HepG2 (cell line): ENCODE measurements at regions not wholly inside any gene's neighbourhood (a gene's known extent, or its start where the extent isn't known, plus 50 kb on each side); places are given as distances from the start of the nearest gene placed in this dataset.

Experiments
- ATAD3A ChIP-seq: sonication (generic); formaldehyde crosslinking; IDR thresholded peaks from 2 replicates; pipeline ENCODE4 v1.4.0; 2020; ENCODE audit warnings: missing genetic modification reagents
- CCDC6 ChIP-seq: sonication (generic); formaldehyde crosslinking; IDR thresholded peaks from 2 replicates; pipeline ENCODE4 v1.8.1; 2022; ENCODE audit warnings: mild to moderate bottlenecking, missing genetic modification reagents, moderate library complexity
- FLYWCH1 ChIP-seq: sonication (generic); formaldehyde crosslinking; IDR thresholded peaks from 2 replicates; pipeline ENCODE4 v1.8.1; 2023; ENCODE audit warnings: mild to moderate bottlenecking, missing genetic modification reagents
- HNF4G ChIP-seq, 2 experiments: sonication (generic) in 1 of 2; formaldehyde crosslinking in 1 of 2; IDR thresholded peaks; 2 replicates each; pipeline versions ENCODE4 v1.4.0 to v1.6.1; 2011 to 2020; ENCODE audit warnings: borderline replicate concordance in 2 of 2, low read depth in 2 of 2, mild to moderate bottlenecking in 2 of 2, low read length in 1 of 2, missing genetic modification reagents in 1 of 2, moderate library complexity in 1 of 2
- HOXA3 ChIP-seq: sonication (generic); formaldehyde crosslinking; IDR thresholded peaks from 2 replicates; pipeline ENCODE4 v1.5.0; 2020; ENCODE audit warnings: missing genetic modification reagents
- MTA3 ChIP-seq: sonication (generic); formaldehyde crosslinking; IDR thresholded peaks from 2 replicates; pipeline ENCODE4 v1.4.0; 2020; ENCODE audit warnings: missing genetic modification reagents
- NCOR1 ChIP-seq: fragments of 200-600 bp; sonication (generic); IDR thresholded peaks from 2 replicates; pipeline ENCODE4 v1.7.0; 2017; ENCODE audit warnings: antibody characterized with exemption, low read length, borderline replicate concordance
- PHF8 ChIP-seq: sonication (generic); formaldehyde crosslinking; IDR thresholded peaks from 2 replicates; pipeline ENCODE4 v1.5.0; 2020; ENCODE audit warnings: missing genetic modification reagents
- RARG ChIP-seq: sonication (generic); formaldehyde crosslinking; IDR thresholded peaks from 2 replicates; pipeline ENCODE4 v1.4.0; 2020; ENCODE audit warnings: low read depth, mild to moderate bottlenecking, missing genetic modification reagents
- THAP11 ChIP-seq: IDR thresholded peaks from 2 replicates; pipeline ENCODE4 v1.6.1; 2016; ENCODE audit warnings: missing biosample characterization, missing genetic modification reagents
- ZFAT ChIP-seq: sonication (generic); formaldehyde crosslinking; conservative IDR thresholded peaks from 2 replicates; pipeline ENCODE4 v1.8.1; 2023; ENCODE audit warnings: missing genetic modification reagents, inconsistent platforms
- ZFP82 ChIP-seq: sonication (generic); formaldehyde crosslinking; IDR thresholded peaks from 2 replicates; pipeline ENCODE4 v1.5.1; 2020; ENCODE audit warnings: mild to moderate bottlenecking, missing genetic modification reagents, borderline replicate concordance
- ZMAT3 ChIP-seq: sonication (generic); formaldehyde crosslinking; conservative IDR thresholded peaks from 2 replicates; pipeline ENCODE4 v1.7.0; 2021; ENCODE audit warnings: missing genetic modification reagents
- ZMYM3 ChIP-seq: sonication (generic); formaldehyde crosslinking; IDR thresholded peaks from 2 replicates; pipeline ENCODE4 v1.5.1; 2020; ENCODE audit warnings: mild to moderate bottlenecking, missing genetic modification reagents
- ZNF331 ChIP-seq: sonication (generic); formaldehyde crosslinking; IDR thresholded peaks from 2 replicates; pipeline ENCODE4 v1.4.0; 2020; ENCODE audit warnings: missing genetic modification reagents
- ZNF432 ChIP-seq: sonication (generic); formaldehyde crosslinking; IDR thresholded peaks from 2 replicates; pipeline ENCODE4 v1.5.0; 2020; ENCODE audit warnings: missing genetic modification reagents, mild to moderate bottlenecking, borderline replicate concordance
- ZNF501 ChIP-seq: sonication (generic); formaldehyde crosslinking; IDR thresholded peaks from 2 replicates; pipeline ENCODE4 v1.5.1; 2020; ENCODE audit warnings: mild to moderate bottlenecking, moderate library complexity, missing genetic modification reagents
- ZNF572 ChIP-seq: sonication (generic); formaldehyde crosslinking; IDR thresholded peaks from 2 replicates; pipeline ENCODE4 v1.5.1; 2020; ENCODE audit warnings: mild to moderate bottlenecking, missing genetic modification reagents
- ZNF781 ChIP-seq: sonication (generic); formaldehyde crosslinking; IDR thresholded peaks from 2 replicates; pipeline ENCODE4 v1.5.1; 2020; ENCODE audit warnings: borderline replicate concordance, mild to moderate bottlenecking, missing genetic modification reagents; ENCODE audit errors: not compliant biosample characterization
- TF ChIP-seq, protein P1 (sequence below): sonication (generic); formaldehyde crosslinking; IDR thresholded peaks from 2 replicates; pipeline ENCODE4 v1.5.0; 2020; ENCODE audit warnings: mild to moderate bottlenecking, missing genetic modification reagents
- TF ChIP-seq, protein P2 (sequence below): sonication (generic); formaldehyde crosslinking; IDR thresholded peaks from 2 replicates; pipeline ENCODE4 v1.4.0; 2020; ENCODE audit warnings: missing genetic modification reagents
- TF ChIP-seq, protein P3 (sequence below): sonication (generic); formaldehyde crosslinking; IDR thresholded peaks from 2 replicates; pipeline ENCODE4 v1.5.1; 2020; ENCODE audit warnings: mild to moderate bottlenecking, missing genetic modification reagents, moderate library complexity

DNA sequence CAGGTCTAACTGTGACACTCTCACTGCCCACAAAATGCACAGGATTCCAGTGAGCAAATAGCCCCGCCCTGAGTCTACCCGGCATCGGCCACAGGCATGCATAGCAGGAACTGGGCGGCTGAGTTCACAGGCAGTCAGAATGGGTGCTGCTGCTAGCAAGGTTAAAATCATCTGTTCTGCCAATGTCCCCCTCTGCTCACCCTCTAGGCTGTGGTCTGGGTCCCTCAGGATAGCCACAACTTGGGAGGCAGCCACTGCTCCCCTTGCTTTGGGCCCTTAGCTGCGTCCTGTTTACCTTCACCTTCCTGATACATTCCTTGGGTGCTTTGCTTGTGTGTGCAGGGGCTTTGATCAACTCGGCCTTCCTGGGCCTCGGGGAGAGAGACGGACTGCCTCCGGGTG, 232.9 kb upstream of the RGMA start (continued):
- 0 out of 2 replicates have a peak, but pooled peaks have one; percentile 21 for TF ChIP-seq HOXA3 (CRISPR knock-in tag)
- TF ChIP-seq ZNF572 (CRISPR knock-in tag): no peak
- no peak for TF ChIP-seq ZFP82
- no peak for TF ChIP-seq CCDC6 (CRISPR knock-in tag)
- TF ChIP-seq ATAD3A (CRISPR knock-in tag): no peak
- TF ChIP-seq, protein P1, sequence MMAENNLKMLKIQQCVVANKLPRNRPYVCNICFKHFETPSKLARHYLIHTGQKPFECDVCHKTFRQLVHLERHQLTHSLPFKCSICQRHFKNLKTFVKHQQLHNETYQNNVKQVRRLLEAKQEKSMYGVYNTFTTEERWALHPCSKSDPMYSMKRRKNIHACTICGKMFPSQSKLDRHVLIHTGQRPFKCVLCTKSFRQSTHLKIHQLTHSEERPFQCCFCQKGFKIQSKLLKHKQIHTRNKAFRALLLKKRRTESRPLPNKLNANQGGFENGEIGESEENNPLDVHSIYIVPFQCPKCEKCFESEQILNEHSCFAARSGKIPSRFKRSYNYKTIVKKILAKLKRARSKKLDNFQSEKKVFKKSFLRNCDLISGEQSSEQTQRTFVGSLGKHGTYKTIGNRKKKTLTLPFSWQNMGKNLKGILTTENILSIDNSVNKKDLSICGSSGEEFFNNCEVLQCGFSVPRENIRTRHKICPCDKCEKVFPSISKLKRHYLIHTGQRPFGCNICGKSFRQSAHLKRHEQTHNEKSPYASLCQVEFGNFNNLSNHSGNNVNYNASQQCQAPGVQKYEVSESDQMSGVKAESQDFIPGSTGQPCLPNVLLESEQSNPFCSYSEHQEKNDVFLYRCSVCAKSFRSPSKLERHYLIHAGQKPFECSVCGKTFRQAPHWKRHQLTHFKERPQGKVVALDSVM (CRISPR knock-in tag): peak; percentile 43; the same call in 1 of the 2 replicates
- peak; percentile 76 for TF ChIP-seq ZNF501 (CRISPR knock-in tag)
- TF ChIP-seq THAP11 (CRISPR knock-in tag): no peak
- no peak for TF ChIP-seq RARG
- TF ChIP-seq ZFAT: no peak
- TF ChIP-seq FLYWCH1: no peak
- TF ChIP-seq, protein P2, sequence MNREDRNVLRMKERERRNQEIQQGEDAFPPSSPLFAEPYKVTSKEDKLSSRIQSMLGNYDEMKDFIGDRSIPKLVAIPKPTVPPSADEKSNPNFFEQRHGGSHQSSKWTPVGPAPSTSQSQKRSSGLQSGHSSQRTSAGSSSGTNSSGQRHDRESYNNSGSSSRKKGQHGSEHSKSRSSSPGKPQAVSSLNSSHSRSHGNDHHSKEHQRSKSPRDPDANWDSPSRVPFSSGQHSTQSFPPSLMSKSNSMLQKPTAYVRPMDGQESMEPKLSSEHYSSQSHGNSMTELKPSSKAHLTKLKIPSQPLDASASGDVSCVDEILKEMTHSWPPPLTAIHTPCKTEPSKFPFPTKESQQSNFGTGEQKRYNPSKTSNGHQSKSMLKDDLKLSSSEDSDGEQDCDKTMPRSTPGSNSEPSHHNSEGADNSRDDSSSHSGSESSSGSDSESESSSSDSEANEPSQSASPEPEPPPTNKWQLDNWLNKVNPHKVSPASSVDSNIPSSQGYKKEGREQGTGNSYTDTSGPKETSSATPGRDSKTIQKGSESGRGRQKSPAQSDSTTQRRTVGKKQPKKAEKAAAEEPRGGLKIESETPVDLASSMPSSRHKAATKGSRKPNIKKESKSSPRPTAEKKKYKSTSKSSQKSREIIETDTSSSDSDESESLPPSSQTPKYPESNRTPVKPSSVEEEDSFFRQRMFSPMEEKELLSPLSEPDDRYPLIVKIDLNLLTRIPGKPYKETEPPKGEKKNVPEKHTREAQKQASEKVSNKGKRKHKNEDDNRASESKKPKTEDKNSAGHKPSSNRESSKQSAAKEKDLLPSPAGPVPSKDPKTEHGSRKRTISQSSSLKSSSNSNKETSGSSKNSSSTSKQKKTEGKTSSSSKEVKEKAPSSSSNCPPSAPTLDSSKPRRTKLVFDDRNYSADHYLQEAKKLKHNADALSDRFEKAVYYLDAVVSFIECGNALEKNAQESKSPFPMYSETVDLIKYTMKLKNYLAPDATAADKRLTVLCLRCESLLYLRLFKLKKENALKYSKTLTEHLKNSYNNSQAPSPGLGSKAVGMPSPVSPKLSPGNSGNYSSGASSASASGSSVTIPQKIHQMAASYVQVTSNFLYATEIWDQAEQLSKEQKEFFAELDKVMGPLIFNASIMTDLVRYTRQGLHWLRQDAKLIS (CRISPR knock-in tag): no peak
- TF ChIP-seq ZNF781 (CRISPR knock-in tag): no peak
- TF ChIP-seq MTA3 (CRISPR knock-in tag): no peak
- TF ChIP-seq ZNF432 (CRISPR knock-in tag): no peak
- no peak for TF ChIP-seq NCOR1
- TF ChIP-seq ZNF331 (CRISPR knock-in tag): no peak
- peak; percentile 19; the same call in 1 of the 2 replicates for TF ChIP-seq ZMYM3 (CRISPR knock-in tag)
- TF ChIP-seq HNF4G (IDR thresholded peaks at IDR 0.05; ENCODE audit: borderline replicate concordance, low read depth, low read length): no peak
- 0 out of 2 replicates have a peak, but pooled peaks have one; percentile 21 for TF ChIP-seq HNF4G (CRISPR knock-in tag; IDR thresholded peaks at IDR 0.05; ENCODE audit: borderline replicate concordance, low read depth)
- TF ChIP-seq ZMAT3 (CRISPR knock-in tag): no peak
- peak; percentile 31; the same call in 1 of the 2 replicates for TF ChIP-seq PHF8 (CRISPR knock-in tag)
- TF ChIP-seq, protein P3, sequence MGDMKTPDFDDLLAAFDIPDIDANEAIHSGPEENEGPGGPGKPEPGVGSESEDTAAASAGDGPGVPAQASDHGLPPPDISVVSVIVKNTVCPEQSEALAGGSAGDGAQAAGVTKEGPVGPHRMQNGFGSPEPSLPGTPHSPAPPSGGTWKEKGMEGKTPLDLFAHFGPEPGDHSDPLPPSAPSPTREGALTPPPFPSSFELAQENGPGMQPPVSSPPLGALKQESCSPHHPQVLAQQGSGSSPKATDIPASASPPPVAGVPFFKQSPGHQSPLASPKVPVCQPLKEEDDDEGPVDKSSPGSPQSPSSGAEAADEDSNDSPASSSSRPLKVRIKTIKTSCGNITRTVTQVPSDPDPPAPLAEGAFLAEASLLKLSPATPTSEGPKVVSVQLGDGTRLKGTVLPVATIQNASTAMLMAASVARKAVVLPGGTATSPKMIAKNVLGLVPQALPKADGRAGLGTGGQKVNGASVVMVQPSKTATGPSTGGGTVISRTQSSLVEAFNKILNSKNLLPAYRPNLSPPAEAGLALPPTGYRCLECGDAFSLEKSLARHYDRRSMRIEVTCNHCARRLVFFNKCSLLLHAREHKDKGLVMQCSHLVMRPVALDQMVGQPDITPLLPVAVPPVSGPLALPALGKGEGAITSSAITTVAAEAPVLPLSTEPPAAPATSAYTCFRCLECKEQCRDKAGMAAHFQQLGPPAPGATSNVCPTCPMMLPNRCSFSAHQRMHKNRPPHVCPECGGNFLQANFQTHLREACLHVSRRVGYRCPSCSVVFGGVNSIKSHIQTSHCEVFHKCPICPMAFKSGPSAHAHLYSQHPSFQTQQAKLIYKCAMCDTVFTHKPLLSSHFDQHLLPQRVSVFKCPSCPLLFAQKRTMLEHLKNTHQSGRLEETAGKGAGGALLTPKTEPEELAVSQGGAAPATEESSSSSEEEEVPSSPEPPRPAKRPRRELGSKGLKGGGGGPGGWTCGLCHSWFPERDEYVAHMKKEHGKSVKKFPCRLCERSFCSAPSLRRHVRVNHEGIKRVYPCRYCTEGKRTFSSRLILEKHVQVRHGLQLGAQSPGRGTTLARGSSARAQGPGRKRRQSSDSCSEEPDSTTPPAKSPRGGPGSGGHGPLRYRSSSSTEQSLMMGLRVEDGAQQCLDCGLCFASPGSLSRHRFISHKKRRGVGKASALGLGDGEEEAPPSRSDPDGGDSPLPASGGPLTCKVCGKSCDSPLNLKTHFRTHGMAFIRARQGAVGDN (CRISPR knock-in tag): peak; percentile 75
